ENCODE measurements at regions not wholly inside any gene's neighbourhood (a gene's known extent, or its start where the extent isn't known, plus 50 kb on each side); places are given as distances from the start of the nearest gene placed in this dataset.
"Not testable (repeated sequence)": the region's sequence is repeated elsewhere in the genome, so short reads cannot be mapped to it uniquely, and the experiment has no call there.

DNA sequence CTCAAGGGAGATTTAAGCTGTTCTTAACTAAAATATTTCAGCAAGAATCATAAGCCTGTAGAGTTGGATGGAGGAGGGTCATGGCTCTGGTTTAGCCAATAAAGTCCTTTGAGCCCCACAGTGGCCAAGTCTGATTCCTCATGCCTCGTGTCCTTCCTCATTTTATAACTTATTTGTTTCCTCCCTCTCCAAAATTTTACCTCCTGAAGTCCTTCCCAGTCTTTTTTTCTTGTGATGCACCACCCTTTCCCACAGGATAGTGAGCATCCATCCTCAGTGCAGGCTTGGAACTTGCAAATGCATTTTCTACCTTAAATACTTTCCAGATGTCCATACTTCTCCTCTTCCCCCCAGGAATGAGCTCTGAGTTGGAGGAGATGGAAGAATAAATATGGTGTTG is 162.7 kb upstream of the AGTR1 start:
- Histone ChIP-seq H3K4me1 (ENCODE audit: control insufficient read depth, insufficient read depth, low read length) (no peaks in the 10 kb centered on the region), H3K27ac (ENCODE audit: low read length) (peak overlapping the region; percentile 50), H3K36me3 (ENCODE audit: control insufficient read depth, insufficient read depth, low read length) (no peaks in the 10 kb centered on the region), H3K4me3 (ENCODE audit: low read length) (no peak overlapping the region), H3K27me3 (ENCODE audit: control insufficient read depth, insufficient read depth, low read length) (no peaks in the 10 kb centered on the region), H3K9me3 (replicated peaks; ENCODE audit: control insufficient read depth, low read depth, low read length) (no peaks in the 10 kb centered on the region)
- peak; percentile 93 for DNase-seq
- WGBS (ENCODE audit: insufficient coverage), result 18% methylated on average over 1 of the region's 1 CpG

DNA sequence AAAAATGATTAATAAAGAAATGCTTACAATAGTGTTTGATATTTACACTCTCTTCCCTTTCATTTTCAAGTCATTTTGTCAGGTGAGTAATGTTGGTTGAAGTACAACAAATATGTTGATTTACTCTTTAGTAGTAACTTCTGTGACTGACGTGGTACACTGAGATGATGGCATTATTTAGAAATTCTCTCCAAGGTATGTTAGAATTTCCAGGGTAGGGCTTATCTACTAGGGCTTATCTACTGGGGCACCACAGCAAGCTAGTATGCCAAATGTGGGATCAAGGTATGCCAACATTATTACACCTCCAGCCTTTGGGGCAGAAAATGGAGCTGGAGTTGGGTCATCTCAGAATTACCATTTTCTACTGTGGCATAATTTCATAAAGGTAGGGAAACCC is 157.4 kb upstream of the AGTR1 start:
- no peak overlapping the region for H3K4me3 ChIP-seq (ENCODE audit: low read length)
- WGBS (ENCODE audit: insufficient coverage), result 100% methylated on average over 1 of the region's 1 CpG
- no peaks in the 10 kb centered on the region for H3K36me3 ChIP-seq (ENCODE audit: control insufficient read depth, insufficient read depth, low read length)
- no peaks in the 10 kb centered on the region for H3K9me3 ChIP-seq (replicated peaks; ENCODE audit: control insufficient read depth, low read depth, low read length)
- no peaks in the 10 kb centered on the region for H3K27me3 ChIP-seq (ENCODE audit: control insufficient read depth, insufficient read depth, low read length)
- no peaks in the 10 kb centered on the region for H3K4me1 ChIP-seq (ENCODE audit: control insufficient read depth, insufficient read depth, low read length)
- DNase-seq, result no peak
- H3K27ac ChIP-seq (ENCODE audit: low read length), result no peak overlapping the region

DNA sequence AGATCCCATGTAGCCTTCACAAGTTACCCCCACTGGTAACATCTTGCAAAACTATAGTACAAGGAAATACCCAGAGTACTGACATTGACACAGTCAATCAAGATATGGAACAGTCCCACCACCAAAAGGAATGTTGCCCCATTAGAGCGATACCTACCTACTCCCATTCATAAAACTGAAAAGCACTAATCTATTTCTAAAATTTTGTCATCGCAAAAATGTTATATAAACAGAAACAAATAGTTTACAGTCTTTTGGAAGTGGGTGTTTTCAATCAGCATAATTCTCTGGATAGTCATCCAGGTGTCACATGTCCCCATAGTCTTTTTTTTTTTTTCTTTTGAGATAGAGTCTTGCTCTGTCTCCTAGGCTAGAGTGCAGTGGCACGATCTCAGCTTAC is 156.9 kb upstream of the AGTR1 start:
- Histone ChIP-seq H3K4me1 (ENCODE audit: control insufficient read depth, insufficient read depth, low read length) (no peaks in the 10 kb centered on the region), H3K27ac (ENCODE audit: low read length) (no peak overlapping the region), H3K36me3 (ENCODE audit: control insufficient read depth, insufficient read depth, low read length) (no peaks in the 10 kb centered on the region), H3K9me3 (replicated peaks; ENCODE audit: control insufficient read depth, low read depth, low read length) (no peaks in the 10 kb centered on the region), H3K27me3 (ENCODE audit: control insufficient read depth, insufficient read depth, low read length) (no peaks in the 10 kb centered on the region), H3K4me3 (ENCODE audit: low read length) (no peak overlapping the region)
- no CpG with 5 or more reads among the region's 3 CpGs for WGBS (ENCODE audit: insufficient coverage)
- DNase-seq, result no peak

DNA sequence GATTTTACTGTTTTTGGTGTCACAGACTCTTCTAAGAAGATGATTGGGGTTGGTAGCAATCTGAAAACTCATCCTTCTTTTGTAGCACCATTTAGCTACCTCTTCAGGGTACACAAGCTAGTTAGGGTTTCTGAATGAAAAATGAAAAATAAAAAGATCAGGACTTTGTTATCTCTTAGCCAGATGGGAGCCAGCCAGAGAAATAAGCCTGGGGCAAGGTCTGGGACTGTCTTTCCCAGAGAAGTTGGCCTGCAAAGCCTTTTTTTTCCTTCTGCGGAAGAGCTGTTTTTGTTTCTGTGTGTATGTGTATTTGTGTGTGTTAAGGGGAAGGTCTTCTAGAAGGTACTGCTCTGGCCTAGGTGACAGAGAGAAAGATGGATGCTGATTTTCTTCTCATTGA is 150.7 kb upstream of the AGTR1 start:
- Histone ChIP-seq H3K4me3 (ENCODE audit: low read length) (no peak overlapping the region), H3K27me3 (ENCODE audit: control insufficient read depth, insufficient read depth, low read length) (no peaks in the 10 kb centered on the region), H3K9me3 (replicated peaks; ENCODE audit: control insufficient read depth, low read depth, low read length) (no peaks in the 10 kb centered on the region), H3K27ac (ENCODE audit: low read length) (no peak overlapping the region), H3K36me3 (ENCODE audit: control insufficient read depth, insufficient read depth, low read length) (no peaks in the 10 kb centered on the region), H3K4me1 (ENCODE audit: control insufficient read depth, insufficient read depth, low read length) (no peaks in the 10 kb centered on the region)
- no peak for DNase-seq
- no CpG with 5 or more reads among the region's 1 CpG for WGBS (ENCODE audit: insufficient coverage)

DNA sequence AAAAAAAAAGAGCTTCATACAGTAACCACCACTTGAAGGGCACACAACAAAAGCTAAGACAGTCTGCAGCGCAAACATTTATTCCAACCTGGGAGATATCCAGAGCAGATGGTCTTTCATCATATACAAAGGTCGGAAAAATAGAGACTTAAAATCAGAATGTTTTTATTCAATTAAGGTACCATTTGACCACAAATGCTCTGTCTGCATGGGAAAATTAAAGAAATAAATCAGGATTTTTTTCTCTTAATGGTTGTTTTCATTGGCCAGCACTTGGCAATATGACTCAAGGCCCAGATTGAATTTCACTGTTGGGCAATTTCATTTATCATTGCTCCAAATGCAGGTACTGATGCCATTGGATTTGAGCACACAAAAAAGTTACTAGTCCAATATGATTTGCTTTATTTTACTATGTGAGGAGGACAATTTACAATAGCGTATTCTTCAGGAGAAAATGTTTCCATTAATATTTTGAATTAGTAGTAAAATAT is 145.9 kb upstream of the AGTR1 start:
- no peaks in the 10 kb centered on the region for H3K4me1 ChIP-seq (ENCODE audit: control insufficient read depth, insufficient read depth, low read length)
- H3K9me3 ChIP-seq (replicated peaks; ENCODE audit: control insufficient read depth, low read depth, low read length), result no peaks in the 10 kb centered on the region
- H3K4me3 ChIP-seq (ENCODE audit: low read length), result no peak overlapping the region
- no peak for DNase-seq
- no CpG with 5 or more reads among the region's 3 CpGs for WGBS (ENCODE audit: insufficient coverage)
- H3K36me3 ChIP-seq (ENCODE audit: control insufficient read depth, insufficient read depth, low read length), result no peaks in the 10 kb centered on the region
- H3K27ac ChIP-seq (ENCODE audit: low read length), result no peak overlapping the region
- H3K27me3 ChIP-seq (ENCODE audit: control insufficient read depth, insufficient read depth, low read length), result no peaks in the 10 kb centered on the region

DNA sequence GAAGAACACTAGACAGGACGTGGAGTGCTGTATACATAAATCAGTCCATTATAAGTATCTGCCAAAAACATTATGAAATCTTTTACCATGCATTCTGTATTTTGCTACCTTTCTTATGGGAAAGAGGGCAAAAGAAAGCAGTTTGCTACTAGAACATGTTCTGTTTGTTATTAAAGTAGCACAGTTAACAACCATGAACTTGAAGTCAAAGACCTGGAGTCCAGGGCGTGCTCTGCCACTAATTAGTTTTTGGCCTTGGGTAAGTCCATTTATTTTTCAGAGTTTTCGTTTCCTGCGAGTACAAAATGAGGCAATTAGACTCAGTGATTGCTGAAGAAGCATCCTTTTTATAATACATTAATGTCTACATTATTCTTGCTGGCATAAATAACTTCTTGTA is 143.3 kb upstream of the AGTR1 start:
- Histone ChIP-seq H3K9me3 (replicated peaks; ENCODE audit: control insufficient read depth, low read depth, low read length) (no peaks in the 10 kb centered on the region), H3K27me3 (ENCODE audit: control insufficient read depth, insufficient read depth, low read length) (no peaks in the 10 kb centered on the region), H3K4me3 (ENCODE audit: low read length) (no peak overlapping the region), H3K4me1 (ENCODE audit: control insufficient read depth, insufficient read depth, low read length) (no peaks in the 10 kb centered on the region), H3K36me3 (ENCODE audit: control insufficient read depth, insufficient read depth, low read length) (no peaks in the 10 kb centered on the region), H3K27ac (ENCODE audit: low read length) (no peak overlapping the region)
- DNase-seq, result no peak
- WGBS (ENCODE audit: insufficient coverage), result 80% methylated on average over 1 of the region's 4 CpGs

DNA sequence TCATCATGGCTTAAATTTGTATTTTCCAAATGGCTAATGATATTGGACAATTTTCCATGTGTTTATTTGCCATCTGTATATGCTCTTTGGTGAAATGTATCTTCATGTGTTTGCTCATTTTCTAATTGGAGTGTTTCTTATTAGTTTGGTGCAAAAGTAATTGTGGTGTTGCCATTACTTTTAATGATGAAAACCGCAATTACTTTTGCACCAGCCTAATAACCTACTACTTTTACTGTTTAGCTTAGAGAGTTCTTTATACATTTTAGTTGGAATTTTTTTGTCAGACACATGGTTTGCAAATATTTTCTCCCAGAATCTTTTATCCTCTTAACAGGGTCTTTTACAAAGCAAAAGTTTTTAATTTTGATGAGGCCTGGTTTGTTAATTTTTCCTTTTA is 141.0 kb upstream of the AGTR1 start:
- Histone ChIP-seq H3K4me3 (ENCODE audit: low read length) (no peak overlapping the region), H3K27ac (ENCODE audit: low read length) (no peak overlapping the region), H3K9me3 (replicated peaks; ENCODE audit: control insufficient read depth, low read depth, low read length) (no peaks in the 10 kb centered on the region), H3K4me1 (ENCODE audit: control insufficient read depth, insufficient read depth, low read length) (no peaks in the 10 kb centered on the region), H3K36me3 (ENCODE audit: control insufficient read depth, insufficient read depth, low read length) (no peaks in the 10 kb centered on the region), H3K27me3 (ENCODE audit: control insufficient read depth, insufficient read depth, low read length) (no peaks in the 10 kb centered on the region)
- DNase-seq, result no peak
- WGBS (ENCODE audit: insufficient coverage), result no CpG with 5 or more reads among the region's 1 CpG

DNA sequence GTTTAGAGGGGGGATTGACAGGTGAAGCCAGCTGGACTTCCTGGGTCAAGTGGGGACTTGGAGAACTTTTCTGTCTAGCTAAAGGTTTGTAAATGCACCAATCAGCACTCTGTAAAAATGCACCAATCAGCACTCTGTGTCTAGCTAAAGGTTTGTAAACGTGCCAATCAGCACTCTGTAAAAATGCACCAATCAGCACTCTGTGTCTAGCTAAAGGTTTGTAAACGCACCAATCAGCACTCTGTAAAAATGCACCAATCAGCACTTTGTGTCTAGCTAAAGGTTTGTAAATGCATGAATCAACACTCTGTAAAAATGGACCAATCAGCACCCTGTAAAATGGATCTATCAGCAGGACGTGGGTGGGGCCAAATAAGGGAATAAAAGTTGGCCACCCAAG is 120.1 kb upstream of the AGTR1 start:
- not testable (repeated sequence) for H3K9me3 ChIP-seq (replicated peaks; ENCODE audit: control insufficient read depth, low read depth, low read length); H3K36me3 ChIP-seq (ENCODE audit: control insufficient read depth, insufficient read depth, low read length); H3K4me1 ChIP-seq (ENCODE audit: control insufficient read depth, insufficient read depth, low read length); H3K4me3 ChIP-seq (ENCODE audit: low read length); H3K27me3 ChIP-seq (ENCODE audit: control insufficient read depth, insufficient read depth, low read length); DNase-seq; H3K27ac ChIP-seq (ENCODE audit: low read length)
- 80% methylated on average over 1 of the region's 3 CpGs for WGBS (ENCODE audit: insufficient coverage)

DNA sequence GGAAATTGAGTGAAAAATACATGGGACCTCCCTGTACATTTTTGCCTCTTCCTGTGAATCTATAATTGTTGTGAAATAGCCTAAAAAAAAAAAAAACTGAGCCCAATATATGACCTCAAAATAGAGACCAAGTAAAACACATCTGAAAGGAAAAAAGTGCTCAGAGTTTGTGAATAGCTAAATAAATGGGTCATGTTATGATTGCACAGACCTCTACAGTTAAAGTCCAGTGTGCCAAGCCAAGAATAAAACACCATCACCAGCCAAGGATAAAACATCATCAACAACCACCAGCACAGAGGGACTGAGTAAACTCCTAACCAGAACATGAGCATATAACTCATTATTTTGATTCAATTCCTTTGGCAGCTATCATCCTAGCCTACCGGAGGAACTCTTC is 115.6 kb upstream of the AGTR1 start:
- Histone ChIP-seq H3K36me3 (ENCODE audit: control insufficient read depth, insufficient read depth, low read length) (no peaks in the 10 kb centered on the region), H3K4me1 (ENCODE audit: control insufficient read depth, insufficient read depth, low read length) (no peaks in the 10 kb centered on the region), H3K27ac (ENCODE audit: low read length) (no peak overlapping the region), H3K9me3 (replicated peaks; ENCODE audit: control insufficient read depth, low read depth, low read length) (no peaks in the 10 kb centered on the region), H3K27me3 (ENCODE audit: control insufficient read depth, insufficient read depth, low read length) (no peaks in the 10 kb centered on the region), H3K4me3 (ENCODE audit: low read length) (no peak overlapping the region)
- WGBS (ENCODE audit: insufficient coverage), result 38% methylated on average over 1 of the region's 1 CpG
- no peak for DNase-seq

DNA sequence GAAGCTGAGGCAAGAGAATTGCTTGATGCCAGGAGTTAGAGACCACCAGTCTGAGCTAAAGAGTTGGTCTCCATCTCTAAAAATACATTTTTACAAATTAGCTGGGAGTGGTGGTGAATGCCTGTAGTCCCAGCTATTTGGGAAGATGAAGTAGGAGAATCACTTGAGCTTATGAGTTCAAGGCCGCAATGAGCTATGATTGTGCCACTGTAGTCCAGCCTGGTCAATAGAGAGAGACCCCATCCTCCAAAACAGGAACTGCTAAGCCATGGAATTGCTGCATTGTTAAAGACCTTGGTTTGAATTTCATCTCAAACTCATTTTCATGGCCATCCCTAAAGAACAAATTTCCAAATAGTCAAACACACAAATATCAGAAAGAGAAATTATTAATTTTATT is 113.9 kb upstream of the AGTR1 start:
- H3K27ac ChIP-seq (ENCODE audit: low read length), result no peak overlapping the region

DNA sequence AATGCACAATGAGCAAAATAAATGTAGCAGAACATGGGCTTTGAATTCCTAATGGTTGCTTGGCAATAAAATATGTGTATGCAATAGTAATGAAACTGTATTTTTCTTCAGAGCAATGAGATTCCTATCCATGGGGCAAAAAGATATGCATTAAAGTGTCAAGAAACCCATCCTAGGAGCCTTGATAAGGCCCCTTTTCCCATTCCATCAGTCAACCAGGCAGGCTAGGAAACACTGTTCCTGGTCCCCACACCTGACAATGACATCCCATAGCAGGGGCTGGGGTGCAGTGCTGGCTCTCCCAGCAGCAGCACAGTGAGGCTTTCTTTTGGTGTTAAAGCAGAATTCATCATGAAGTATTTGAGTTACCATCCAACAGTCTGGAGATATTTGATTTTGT is 113.3 kb upstream of the AGTR1 start:
- Histone ChIP-seq H3K4me3 (ENCODE audit: low read length) (no peak overlapping the region), H3K9me3 (replicated peaks; ENCODE audit: control insufficient read depth, low read depth, low read length) (no peaks in the 10 kb centered on the region), H3K27ac (ENCODE audit: low read length) (no peak overlapping the region), H3K4me1 (ENCODE audit: control insufficient read depth, insufficient read depth, low read length) (no peaks in the 10 kb centered on the region), H3K27me3 (ENCODE audit: control insufficient read depth, insufficient read depth, low read length) (no peaks in the 10 kb centered on the region), H3K36me3 (ENCODE audit: control insufficient read depth, insufficient read depth, low read length) (no peaks in the 10 kb centered on the region)
- DNase-seq, result no peak

More for the DNA sequence above, 113.9 kb upstream of the AGTR1 start:
- H3K36me3 ChIP-seq (ENCODE audit: control insufficient read depth, insufficient read depth, low read length), result no peaks in the 10 kb centered on the region
- no peaks in the 10 kb centered on the region for H3K9me3 ChIP-seq (replicated peaks; ENCODE audit: control insufficient read depth, low read depth, low read length)
- WGBS (ENCODE audit: insufficient coverage), result 100% methylated on average over 1 of the region's 1 CpG
- no peak for DNase-seq
- no peak overlapping the region for H3K4me3 ChIP-seq (ENCODE audit: low read length)
- no peaks in the 10 kb centered on the region for H3K4me1 ChIP-seq (ENCODE audit: control insufficient read depth, insufficient read depth, low read length)
- H3K27me3 ChIP-seq (ENCODE audit: control insufficient read depth, insufficient read depth, low read length), result no peaks in the 10 kb centered on the region
